ENCODE measurements at regions not wholly inside any gene's neighbourhood (a gene's known extent, or its start where the extent isn't known, plus 50 kb on each side); places are given as distances from the start of the nearest gene placed in this dataset.

- ATAC-seq (ENCODE audit: low FRiP score in 2 of 2) (no peak), DNase-seq (no peak)
- H3K27ac ChIP-seq = no peak overlapping the region
- TF ChIP-seq POLR2A (IDR thresholded peaks at IDR 0.05) (no peak), POLR2AphosphoS5 (IDR thresholded peaks at IDR 0.05) (no peak), CTCF (IDR thresholded peaks at IDR 0.05) (no peak), EP300 (IDR thresholded peaks at IDR 0.05) (no peak)
- no peaks in the 10 kb centered on the region for H3K9me3 ChIP-seq
- no peaks in the 10 kb centered on the region for H3K4me1 ChIP-seq
- H3K4me3 ChIP-seq = no peak overlapping the region
- H3K36me3 ChIP-seq = no peaks in the 10 kb centered on the region
- H3K27me3 ChIP-seq = no peaks in the 10 kb centered on the region
- WGBS, 2 donors = 85 to 87% methylated on average over 5 of the region's 5 CpGs
Measured at GRCh38 chr16:5951486-5951885, 853.9 kb upstream of the EEF2KMT start.

GRCh38 chr16:5944971-5945370 lies 847.4 kb upstream of the EEF2KMT start:
- ATAC-seq (ENCODE audit: low FRiP score in 2 of 2) (no peak), DNase-seq (no peak)
- Histone ChIP-seq H3K36me3 (no peaks in the 10 kb centered on the region), H3K27ac (no peak overlapping the region), H3K27me3 (no peaks in the 10 kb centered on the region), H3K9me3 (peaks cover 0 to 21% (median 6%) of the 10 kb centered on the region in 4 donors), H3K4me3 (no peak overlapping the region), H3K4me1 (no peaks in the 10 kb centered on the region)
- TF ChIP-seq POLR2AphosphoS5 (IDR thresholded peaks at IDR 0.05) (no peak), EP300 (IDR thresholded peaks at IDR 0.05) (no peak), POLR2A (IDR thresholded peaks at IDR 0.05) (no peak), CTCF (IDR thresholded peaks at IDR 0.05) (no peak)
- WGBS, 2 donors = 69% methylated on average over 4 of the region's 4 CpGs

DNA sequence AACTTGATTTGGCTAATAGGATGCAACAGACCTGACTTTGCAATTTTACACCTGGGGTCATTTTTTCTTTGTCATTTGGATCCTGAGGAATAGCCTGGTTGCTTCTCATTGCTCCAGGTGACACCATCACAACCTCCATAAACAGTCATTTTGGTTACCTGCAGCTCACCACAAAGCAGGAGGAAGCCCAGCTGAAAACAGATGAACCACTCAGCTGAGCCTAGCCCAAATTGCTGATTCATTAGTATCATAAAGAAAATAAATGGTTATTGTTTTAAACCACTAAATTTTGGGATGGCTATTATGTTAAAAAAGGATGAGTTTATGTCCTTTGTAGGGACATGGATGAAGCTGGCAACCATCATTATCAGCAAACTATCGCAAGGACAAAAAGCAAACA lies 841.0 kb upstream of the EEF2KMT start:
- no peaks in the 10 kb centered on the region for H3K36me3 ChIP-seq
- DNase-seq = no peak
- TF ChIP-seq EP300 (IDR thresholded peaks at IDR 0.05) = no peak
- TF ChIP-seq POLR2A (IDR thresholded peaks at IDR 0.05) = no peak
- no peak for TF ChIP-seq CTCF (IDR thresholded peaks at IDR 0.05)
- no peak for TF ChIP-seq POLR2AphosphoS5 (IDR thresholded peaks at IDR 0.05)
- peaks cover 0 to 48% (median 12%) of the 10 kb centered on the region in 4 donors for H3K9me3 ChIP-seq
- 92 to 93% methylated on average over 1 of the region's 1 CpG for WGBS, 2 donors
- ATAC-seq (ENCODE audit: low FRiP score in 2 of 2) = no peak
- no peaks in the 10 kb centered on the region for H3K27me3 ChIP-seq
- no peak overlapping the region for H3K4me3 ChIP-seq
- no peak overlapping the region for H3K27ac ChIP-seq
- no peaks in the 10 kb centered on the region for H3K4me1 ChIP-seq

DNA sequence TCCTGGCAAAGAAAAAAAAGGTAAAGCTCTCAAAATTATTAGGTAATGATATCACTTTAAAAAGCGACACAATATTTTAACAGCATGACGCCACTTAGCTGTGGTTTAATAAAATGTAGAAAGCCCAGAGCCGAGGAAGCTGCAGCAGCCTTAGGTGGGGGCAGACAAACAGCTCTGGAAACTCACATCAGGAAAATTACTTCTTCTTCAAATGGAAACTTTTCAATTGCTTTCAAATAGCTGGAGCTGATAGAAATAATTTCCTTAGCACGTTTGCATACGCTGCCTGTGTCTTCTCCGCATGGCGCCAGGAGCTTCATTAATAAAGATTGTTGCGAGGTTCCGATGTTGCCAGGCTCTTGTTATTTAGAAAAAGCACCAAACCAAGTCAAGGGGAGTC lies 835.3 kb upstream of the EEF2KMT start:
- DNase-seq = no peak
- 52 to 72% methylated on average over 9 of the region's 9 CpGs for WGBS, 2 donors
- Histone ChIP-seq H3K9me3 (peaks cover 0 to 10% (median 2%) of the 10 kb centered on the region in 4 donors), H3K36me3 (no peaks in the 10 kb centered on the region), H3K4me1 (no peaks in the 10 kb centered on the region), H3K4me3 (no peak overlapping the region), H3K27me3 (no peaks in the 10 kb centered on the region), H3K27ac (no peak overlapping the region)
- no peak for ATAC-seq (ENCODE audit: low FRiP score in 2 of 2)
- TF ChIP-seq CTCF (IDR thresholded peaks at IDR 0.05) (no peak), POLR2AphosphoS5 (IDR thresholded peaks at IDR 0.05) (no peak), EP300 (IDR thresholded peaks at IDR 0.05) (no peak), POLR2A (IDR thresholded peaks at IDR 0.05) (no peak)

DNA sequence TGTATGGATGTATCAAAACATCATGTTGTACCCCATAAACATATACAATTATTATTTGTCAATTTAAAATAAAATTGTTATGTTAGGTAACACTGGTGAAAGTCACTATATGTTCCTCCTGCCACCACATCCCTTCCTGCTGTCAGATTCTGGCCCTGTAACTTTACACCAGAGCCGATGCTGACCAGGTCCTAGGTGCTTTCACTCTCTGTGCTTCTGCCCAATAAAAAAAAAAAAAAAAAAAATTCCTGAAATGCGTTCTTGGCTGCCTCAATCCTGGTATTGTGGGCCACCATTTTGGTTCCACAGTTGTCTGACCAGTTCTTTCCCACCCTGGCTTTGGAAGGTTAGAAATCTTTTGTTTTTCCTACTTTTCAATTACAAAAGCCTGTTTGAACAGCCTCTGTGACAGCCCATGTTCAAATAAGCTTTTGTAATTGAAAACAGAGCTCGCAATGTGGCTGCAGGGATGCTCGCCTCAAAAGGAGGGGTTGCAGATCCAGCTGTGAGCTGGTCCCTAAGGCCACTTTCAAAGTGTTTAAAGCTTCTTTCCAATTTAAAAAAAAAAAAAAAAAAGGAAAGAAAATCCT lies 831.0 kb upstream of the EEF2KMT start:
- Histone ChIP-seq H3K27ac (no peak overlapping the region), H3K4me3 (no peak overlapping the region), H3K9me3 (no peaks in the 10 kb centered on the region), H3K36me3 (no peaks in the 10 kb centered on the region), H3K4me1 (no peaks in the 10 kb centered on the region), H3K27me3 (no peaks in the 10 kb centered on the region)
- DNase-seq = no peak
- TF ChIP-seq CTCF (IDR thresholded peaks at IDR 0.05) = no peak
- TF ChIP-seq POLR2AphosphoS5 (IDR thresholded peaks at IDR 0.05) = no peak
- TF ChIP-seq POLR2A (IDR thresholded peaks at IDR 0.05) = no peak
- TF ChIP-seq EP300 (IDR thresholded peaks at IDR 0.05) = no peak
- ATAC-seq (ENCODE audit: low FRiP score in 2 of 2) = no peak
- WGBS, 2 donors = 9 to 16% methylated on average over 4 of the region's 4 CpGs
